ENCODE measurements at regions not wholly inside any gene's neighbourhood (a gene's known extent, or its start where the extent isn't known, plus 50 kb on each side); places are given as distances from the start of the nearest gene placed in this dataset.

DNA sequence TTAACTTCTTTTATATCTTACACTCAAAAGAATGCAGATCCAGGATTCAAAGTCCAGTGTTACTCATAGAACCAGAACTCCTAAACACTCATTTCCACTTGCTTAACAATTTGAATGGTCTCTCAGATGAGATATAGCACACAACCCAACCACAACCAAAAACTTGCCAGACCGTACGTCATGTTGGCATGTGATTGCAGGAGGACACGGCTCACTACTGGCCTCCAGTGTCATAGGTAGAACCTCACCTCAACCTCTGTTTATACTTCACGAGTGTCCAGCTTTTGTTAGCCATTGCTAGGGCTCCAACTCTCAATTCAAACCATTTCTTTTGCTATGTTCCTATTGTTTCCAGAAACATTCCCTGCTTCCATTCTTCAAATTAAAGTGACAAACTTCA lies 58.5 kb upstream of the PDGFD start:
- TF ChIP-seq, protein P1, sequence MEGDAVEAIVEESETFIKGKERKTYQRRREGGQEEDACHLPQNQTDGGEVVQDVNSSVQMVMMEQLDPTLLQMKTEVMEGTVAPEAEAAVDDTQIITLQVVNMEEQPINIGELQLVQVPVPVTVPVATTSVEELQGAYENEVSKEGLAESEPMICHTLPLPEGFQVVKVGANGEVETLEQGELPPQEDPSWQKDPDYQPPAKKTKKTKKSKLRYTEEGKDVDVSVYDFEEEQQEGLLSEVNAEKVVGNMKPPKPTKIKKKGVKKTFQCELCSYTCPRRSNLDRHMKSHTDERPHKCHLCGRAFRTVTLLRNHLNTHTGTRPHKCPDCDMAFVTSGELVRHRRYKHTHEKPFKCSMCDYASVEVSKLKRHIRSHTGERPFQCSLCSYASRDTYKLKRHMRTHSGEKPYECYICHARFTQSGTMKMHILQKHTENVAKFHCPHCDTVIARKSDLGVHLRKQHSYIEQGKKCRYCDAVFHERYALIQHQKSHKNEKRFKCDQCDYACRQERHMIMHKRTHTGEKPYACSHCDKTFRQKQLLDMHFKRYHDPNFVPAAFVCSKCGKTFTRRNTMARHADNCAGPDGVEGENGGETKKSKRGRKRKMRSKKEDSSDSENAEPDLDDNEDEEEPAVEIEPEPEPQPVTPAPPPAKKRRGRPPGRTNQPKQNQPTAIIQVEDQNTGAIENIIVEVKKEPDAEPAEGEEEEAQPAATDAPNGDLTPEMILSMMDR (IDR thresholded peaks at IDR 0.05) = no peak
- DNase-seq (ENCODE audit: low spot score) (no peak), ATAC-seq (ENCODE audit: insufficient number of reproducible peaks, low FRiP score, low read depth) (no peak)
- H3K9me3 ChIP-seq = no peaks in the 10 kb centered on the region
- H3K36me3 ChIP-seq = no peaks in the 10 kb centered on the region
- no peaks in the 10 kb centered on the region for H3K4me1 ChIP-seq (ENCODE audit: control insufficient read depth in 1 of 2, low read depth in 2 of 2)
- no peaks in the 10 kb centered on the region for H3K27me3 ChIP-seq (replicated peaks; ENCODE audit: insufficient read depth)
- no peak overlapping the region for H3K4me3 ChIP-seq
- H3K27ac ChIP-seq = no peak overlapping the region

DNA sequence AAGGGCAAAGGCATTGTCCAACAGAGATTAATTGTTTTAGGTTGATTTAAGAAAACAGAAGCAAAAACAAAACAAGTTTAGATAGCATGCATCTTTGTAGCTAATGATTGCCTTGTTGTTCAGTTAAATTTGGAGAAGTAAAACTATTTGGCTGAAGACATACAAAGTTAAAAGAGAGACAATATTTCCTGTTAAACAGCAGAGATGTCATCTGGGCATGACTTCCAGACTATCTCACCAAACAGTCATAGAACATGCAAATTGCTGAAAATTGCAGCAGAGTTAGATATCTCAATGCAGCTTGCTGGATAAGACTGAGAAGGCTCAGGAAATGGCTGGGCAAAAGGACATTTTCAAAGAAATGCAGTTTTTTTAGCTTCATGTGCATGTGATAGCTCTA lies 57.5 kb upstream of the PDGFD start:
- Histone ChIP-seq H3K36me3 (no peaks in the 10 kb centered on the region), H3K27me3 (replicated peaks; ENCODE audit: insufficient read depth) (no peaks in the 10 kb centered on the region), H3K4me1 (ENCODE audit: control insufficient read depth in 1 of 2, low read depth in 2 of 2) (no peaks in the 10 kb centered on the region), H3K27ac (no peak overlapping the region), H3K4me3 (no peak overlapping the region), H3K9me3 (no peaks in the 10 kb centered on the region)
- ATAC-seq (ENCODE audit: insufficient number of reproducible peaks, low FRiP score, low read depth) (no peak), DNase-seq (ENCODE audit: low spot score) (no peak)
- TF ChIP-seq, protein P1 (IDR thresholded peaks at IDR 0.05) = no peak

DNA sequence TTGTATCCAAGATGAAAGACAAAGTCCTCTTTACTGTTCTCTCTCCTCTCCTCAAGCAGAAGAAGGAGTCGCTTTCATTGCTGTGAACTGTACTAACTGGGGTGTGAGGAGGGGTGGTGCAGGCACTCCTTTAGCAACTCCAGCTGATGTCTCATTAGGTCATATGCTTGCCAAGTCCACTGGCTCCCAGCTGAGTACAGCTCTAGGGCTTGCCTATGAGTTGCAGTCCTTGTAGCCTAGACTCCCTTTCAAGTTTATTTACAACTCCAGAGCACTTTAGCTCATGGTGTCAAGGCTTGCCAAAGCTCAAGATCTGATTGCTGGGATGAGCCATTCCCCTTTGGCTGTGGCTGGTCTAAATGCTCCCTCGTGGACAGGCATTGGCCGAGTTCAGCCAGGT lies 55.1 kb upstream of the PDGFD start:
- H3K36me3 ChIP-seq = no peaks in the 10 kb centered on the region
- no peaks in the 10 kb centered on the region for H3K4me1 ChIP-seq (ENCODE audit: control insufficient read depth in 1 of 2, low read depth in 2 of 2)
- no peak overlapping the region for H3K27ac ChIP-seq
- DNase-seq (ENCODE audit: low spot score) (no peak), ATAC-seq (ENCODE audit: insufficient number of reproducible peaks, low FRiP score, low read depth) (no peak)
- H3K9me3 ChIP-seq = no peaks in the 10 kb centered on the region
- H3K27me3 ChIP-seq (replicated peaks; ENCODE audit: insufficient read depth) = no peaks in the 10 kb centered on the region
- no peak overlapping the region for H3K4me3 ChIP-seq
- TF ChIP-seq, protein P1 (IDR thresholded peaks at IDR 0.05) = no peak

DNA sequence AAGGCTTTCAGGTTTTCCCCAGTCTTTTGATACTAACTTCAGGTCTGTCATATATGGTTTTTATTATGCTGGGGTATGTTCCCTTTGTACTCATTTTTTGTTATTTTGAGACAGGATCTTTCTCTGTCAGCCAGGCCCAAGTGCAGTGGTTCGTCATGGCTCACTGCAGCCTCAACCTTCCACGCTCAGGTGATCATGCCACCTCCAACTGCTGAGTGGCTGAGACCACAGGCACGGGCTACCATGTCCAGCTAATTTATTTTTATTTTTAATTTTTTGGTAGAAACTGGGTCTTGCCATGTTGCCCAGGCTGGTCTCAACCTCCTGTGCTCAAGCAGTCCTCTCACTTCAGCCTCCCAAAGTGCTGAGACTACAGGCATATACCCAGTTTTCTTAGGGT lies 50.6 kb upstream of the PDGFD start:
- H3K9me3 ChIP-seq = no peaks in the 10 kb centered on the region
- H3K4me3 ChIP-seq = no peak overlapping the region
- ATAC-seq (ENCODE audit: insufficient number of reproducible peaks, low FRiP score, low read depth) = no peak
- no peak for DNase-seq (ENCODE audit: low spot score)
- no peaks in the 10 kb centered on the region for H3K27me3 ChIP-seq (replicated peaks; ENCODE audit: insufficient read depth)
- no peaks in the 10 kb centered on the region for H3K4me1 ChIP-seq (ENCODE audit: control insufficient read depth in 1 of 2, low read depth in 2 of 2)
- H3K27ac ChIP-seq = no peak overlapping the region
- TF ChIP-seq, protein P1 (IDR thresholded peaks at IDR 0.05) = no peak
- no peaks in the 10 kb centered on the region for H3K36me3 ChIP-seq
